Body of pancreas (tissue), 4 donors: ENCODE measurements at regions not wholly inside any gene's neighbourhood (a gene's known extent, or its start where the extent isn't known, plus 50 kb on each side); places are given as distances from the start of the nearest gene placed in this dataset.

Source experiments
- POLR2A ChIP-seq, 3 donors: fragments of 450-650 bp; IDR thresholded peaks; one replicate each; pipeline ENCODE4 v1.6.1; 2016; ENCODE audit warnings: antibody characterized with exemption in 3 of 3, mild to moderate bottlenecking in 2 of 3
- TF ChIP-seq, protein P1 (sequence below), 7 experiments: fragments of 450-650 bp in 4 of 7; fragments of 200-600 bp in 3 of 7; sonication (generic) in 3 of 7; IDR thresholded peaks; one replicate each; pipeline ENCODE4 v1.5.1; 2016 to 2019; ENCODE audit warnings: antibody characterized with exemption in 7 of 7

DNA sequence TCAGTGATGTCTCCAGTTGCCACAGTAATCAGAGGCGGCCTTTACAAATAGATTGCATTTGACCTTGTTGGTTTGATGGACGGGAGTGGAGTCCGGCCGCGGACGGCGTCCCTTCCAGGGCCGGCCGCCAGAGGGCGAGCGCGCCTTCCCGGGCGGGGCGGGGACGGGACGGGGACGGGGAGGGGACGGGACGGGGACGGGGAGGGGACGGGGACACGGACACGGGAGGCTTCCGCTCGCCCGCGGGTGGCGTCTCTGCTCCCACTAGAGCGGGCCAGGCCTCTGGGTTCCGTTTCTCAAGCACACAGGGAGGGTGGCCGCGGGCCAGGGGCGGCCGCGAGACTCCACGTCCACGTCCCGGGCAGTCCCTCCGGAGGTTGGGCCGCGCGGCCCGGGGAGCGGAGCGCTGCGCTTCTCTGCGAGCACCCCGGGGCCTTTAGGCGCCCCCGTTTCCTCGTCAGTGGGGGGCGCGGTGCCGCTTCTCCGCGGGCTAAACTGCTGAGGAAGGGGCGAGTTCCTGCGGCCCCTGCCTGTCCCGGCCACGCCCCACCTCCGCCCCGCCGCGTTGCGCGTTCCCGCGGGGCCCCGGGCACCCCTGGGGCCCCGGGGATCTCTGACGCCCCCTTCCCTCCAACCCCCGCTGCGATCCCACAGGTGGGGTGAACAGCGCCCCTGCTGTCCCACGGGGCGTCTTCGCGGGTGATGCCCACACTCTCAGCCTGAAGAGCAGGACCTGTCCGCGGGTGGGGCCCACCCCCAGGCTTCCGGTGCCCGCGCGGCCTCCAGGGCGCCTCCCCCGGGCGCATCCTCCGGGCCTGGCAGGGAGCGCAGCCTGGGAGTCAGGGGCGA is 84.2 kb upstream of the MKI67 start:
- TF ChIP-seq POLR2A (IDR thresholded peaks at IDR 0.05): peak in 2 of 3 donors; percentile 31 to 43
- TF ChIP-seq, protein P1, sequence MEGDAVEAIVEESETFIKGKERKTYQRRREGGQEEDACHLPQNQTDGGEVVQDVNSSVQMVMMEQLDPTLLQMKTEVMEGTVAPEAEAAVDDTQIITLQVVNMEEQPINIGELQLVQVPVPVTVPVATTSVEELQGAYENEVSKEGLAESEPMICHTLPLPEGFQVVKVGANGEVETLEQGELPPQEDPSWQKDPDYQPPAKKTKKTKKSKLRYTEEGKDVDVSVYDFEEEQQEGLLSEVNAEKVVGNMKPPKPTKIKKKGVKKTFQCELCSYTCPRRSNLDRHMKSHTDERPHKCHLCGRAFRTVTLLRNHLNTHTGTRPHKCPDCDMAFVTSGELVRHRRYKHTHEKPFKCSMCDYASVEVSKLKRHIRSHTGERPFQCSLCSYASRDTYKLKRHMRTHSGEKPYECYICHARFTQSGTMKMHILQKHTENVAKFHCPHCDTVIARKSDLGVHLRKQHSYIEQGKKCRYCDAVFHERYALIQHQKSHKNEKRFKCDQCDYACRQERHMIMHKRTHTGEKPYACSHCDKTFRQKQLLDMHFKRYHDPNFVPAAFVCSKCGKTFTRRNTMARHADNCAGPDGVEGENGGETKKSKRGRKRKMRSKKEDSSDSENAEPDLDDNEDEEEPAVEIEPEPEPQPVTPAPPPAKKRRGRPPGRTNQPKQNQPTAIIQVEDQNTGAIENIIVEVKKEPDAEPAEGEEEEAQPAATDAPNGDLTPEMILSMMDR (IDR thresholded peaks at IDR 0.05): peak; percentile 43 to 86 (median 61)
